Activated CD8-positive, alpha-beta memory T cell treated with anti-CD3 and anti-CD28 coated beads, Interleukin-2, amount 50 U/mL, for 24 hours (primary cell): ENCODE measurements at regions not wholly inside any gene's neighbourhood (a gene's known extent, or its start where the extent isn't known, plus 50 kb on each side); places are given as distances from the start of the nearest gene placed in this dataset.

ENCODE experiments used
- DNase-seq: peaks from one replicate; pipeline ENCODE4 v3.0.0-alpha.2; 2020; ENCODE audit errors: extremely low read depth

GRCh38 chr1:201767339-201767738 is 61.6 kb upstream of the IPO9 start:
- no peak for DNase-seq

- DNase-seq = no peak
These were observed 59.9 kb upstream of the IPO9 start for GRCh38 chr1:201769072-201769471.

GRCh38 chr1:201769966-201770365 is 59.0 kb upstream of the IPO9 start:
- DNase-seq = no peak

- no peak for DNase-seq
These were observed 57.5 kb upstream of the IPO9 start for GRCh38 chr1:201771466-201771865.

- no peak for DNase-seq
These were observed 56.8 kb upstream of the IPO9 start for GRCh38 chr1:201772178-201772577.

GRCh38 chr1:201773764-201774163 is 55.2 kb upstream of the IPO9 start:
- DNase-seq = no peak

- no peak for DNase-seq
These were observed 54.6 kb upstream of the IPO9 start for GRCh38 chr1:201774224-201774982.

GRCh38 chr1:201774983-201775344 is 54.0 kb upstream of the IPO9 start:
- no peak for DNase-seq

- no peak for DNase-seq
These were observed 53.6 kb upstream of the IPO9 start for GRCh38 chr1:201775380-201775779.

- DNase-seq = no peak
These were observed 50.5 kb upstream of the IPO9 start for GRCh38 chr1:201778279-201779065.
